ENCODE measurements at regions not wholly inside any gene's neighbourhood (a gene's known extent, or its start where the extent isn't known, plus 50 kb on each side); places are given as distances from the start of the nearest gene placed in this dataset.
A peak's percentile ranks its signal among the peaks of the same experiment; 100 is the strongest.
"Not testable (repeated sequence)": the region's sequence is repeated elsewhere in the genome, so short reads cannot be mapped to it uniquely, and the experiment has no call there.

DNA sequence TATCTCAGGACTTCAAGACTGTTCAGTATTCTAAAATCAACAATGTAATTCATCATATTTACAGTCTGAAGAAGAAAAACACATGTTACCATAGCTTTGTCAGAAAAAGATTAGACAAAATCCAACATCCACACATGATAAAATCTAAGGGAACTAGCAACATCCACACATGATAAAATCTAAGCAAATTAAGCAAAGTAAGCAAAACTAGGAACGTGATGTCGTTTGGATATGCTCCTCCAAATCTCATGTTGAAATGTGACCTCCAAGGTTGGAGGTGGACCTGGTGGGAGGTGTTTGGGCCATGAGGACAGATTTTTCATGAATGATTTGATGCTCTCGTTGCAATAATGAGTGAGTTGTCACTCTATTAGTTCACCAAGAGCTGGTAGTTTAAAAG, 717.3 kb upstream of the HS6ST1 start:
- H3K27ac ChIP-seq (replicated peaks): no peak overlapping the region

GRCh38 chr2:129043677-129044076, 725.0 kb upstream of the HS6ST1 start:
- not testable (repeated sequence) for H3K4me3 ChIP-seq (replicated peaks; ENCODE audit: insufficient read depth, low read length); DNase-seq (ENCODE audit: low read depth in 1 of 2, low spot score in 1 of 2); H3K27ac ChIP-seq (replicated peaks); H3K27me3 ChIP-seq (ENCODE audit: insufficient read depth, poor library complexity, severe bottlenecking)

More for the DNA sequence above, 717.3 kb upstream of the HS6ST1 start:
- Histone ChIP-seq H3K4me3 (replicated peaks; ENCODE audit: insufficient read depth, low read length) (no peak overlapping the region), H3K27me3 (ENCODE audit: insufficient read depth, poor library complexity, severe bottlenecking) (no peaks in the 10 kb centered on the region)
- no peak for TF ChIP-seq REST (IDR thresholded peaks at IDR 0.05; ENCODE audit: insufficient replicate concordance, low read depth)
- no peak for TF ChIP-seq POLR2AphosphoS5 (IDR thresholded peaks at IDR 0.05; ENCODE audit: low read depth)
- TF ChIP-seq CTCF (IDR thresholded peaks at IDR 0.05; ENCODE audit: insufficient read depth, low read length): no peak
- TF ChIP-seq SPI1 (IDR thresholded peaks at IDR 0.05; ENCODE audit: borderline replicate concordance, low read depth): no peak
- TF ChIP-seq GABPA (IDR thresholded peaks at IDR 0.05; ENCODE audit: low read depth): no peak
- no peak for DNase-seq (ENCODE audit: low read depth in 1 of 2, low spot score in 1 of 2)

DNA sequence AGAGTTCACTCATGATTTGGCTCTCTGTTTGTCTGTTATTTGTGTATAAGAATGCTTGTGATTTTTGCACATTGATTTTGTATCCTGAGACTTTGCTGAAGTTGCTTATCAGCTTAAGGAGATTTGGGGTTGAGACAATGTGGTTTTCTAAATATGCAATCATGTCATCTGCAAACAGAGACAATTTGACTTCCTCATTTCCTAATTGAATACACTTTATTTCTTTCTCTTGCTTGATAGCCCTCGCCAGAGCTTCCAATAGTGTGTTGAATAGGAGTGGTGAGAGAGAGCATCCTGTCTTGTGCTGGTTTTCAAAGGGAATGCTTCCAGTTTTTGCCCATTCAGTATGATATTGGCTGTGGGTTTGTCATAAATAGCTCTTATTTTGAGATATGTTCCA, 727.8 kb upstream of the HS6ST1 start:
- peak; percentile 82 for TF ChIP-seq SPI1 (IDR thresholded peaks at IDR 0.05; ENCODE audit: borderline replicate concordance, low read depth)
- not testable (repeated sequence) for DNase-seq (ENCODE audit: low read depth in 1 of 2, low spot score in 1 of 2); H3K4me3 ChIP-seq (replicated peaks; ENCODE audit: insufficient read depth, low read length); H3K27me3 ChIP-seq (ENCODE audit: insufficient read depth, poor library complexity, severe bottlenecking); H3K27ac ChIP-seq (replicated peaks)

- no peak for TF ChIP-seq CTCF (IDR thresholded peaks at IDR 0.05; ENCODE audit: insufficient read depth, low read length)
- TF ChIP-seq REST (IDR thresholded peaks at IDR 0.05; ENCODE audit: insufficient replicate concordance, low read depth): no peak
- TF ChIP-seq POLR2AphosphoS5 (IDR thresholded peaks at IDR 0.05; ENCODE audit: low read depth): no peak
- TF ChIP-seq SPI1 (IDR thresholded peaks at IDR 0.05; ENCODE audit: borderline replicate concordance, low read depth): no peak
- no peak for TF ChIP-seq GABPA (IDR thresholded peaks at IDR 0.05; ENCODE audit: low read depth)
- DNase-seq (ENCODE audit: low read depth in 1 of 2, low spot score in 1 of 2): no peak
- Histone ChIP-seq H3K4me3 (replicated peaks; ENCODE audit: insufficient read depth, low read length) (no peak overlapping the region), H3K27me3 (ENCODE audit: insufficient read depth, poor library complexity, severe bottlenecking) (no peaks in the 10 kb centered on the region), H3K27ac (replicated peaks) (no peak overlapping the region)
Measured at GRCh38 chr2:129050101-129050500, 731.4 kb upstream of the HS6ST1 start.

- Histone ChIP-seq H3K27me3 (ENCODE audit: insufficient read depth, poor library complexity, severe bottlenecking) (no peaks in the 10 kb centered on the region), H3K4me3 (replicated peaks; ENCODE audit: insufficient read depth, low read length) (no peak overlapping the region), H3K27ac (replicated peaks) (no peak overlapping the region)
- no peak for DNase-seq (ENCODE audit: low read depth in 1 of 2, low spot score in 1 of 2)
- TF ChIP-seq CTCF (IDR thresholded peaks at IDR 0.05; ENCODE audit: insufficient read depth, low read length): no peak
- TF ChIP-seq POLR2AphosphoS5 (IDR thresholded peaks at IDR 0.05; ENCODE audit: low read depth): no peak
- no peak for TF ChIP-seq SPI1 (IDR thresholded peaks at IDR 0.05; ENCODE audit: borderline replicate concordance, low read depth)
- no peak for TF ChIP-seq REST (IDR thresholded peaks at IDR 0.05; ENCODE audit: insufficient replicate concordance, low read depth)
- no peak for TF ChIP-seq GABPA (IDR thresholded peaks at IDR 0.05; ENCODE audit: low read depth)
Measured at GRCh38 chr2:129055242-129055641, 736.6 kb upstream of the HS6ST1 start.

All from HL-60 (cell line).